GM23338 (cell line): ENCODE measurements at regions not wholly inside any gene's neighbourhood (a gene's known extent, or its start where the extent isn't known, plus 50 kb on each side); places are given as distances from the start of the nearest gene placed in this dataset.

Experiments
- ATAC-seq: fragments of 200-7000 bp; cut with Tn5 transposase; 3 replicates; pipeline ENCODE4 v1.9.1; 2020
- DNase-seq: peaks from one replicate; pipeline ENCODE4 v3.0.0-alpha.2; 2015; ENCODE audit warnings: low spot score
- H2AFZ ChIP-seq: fragments of 200-600 bp; sonication (generic); 2 replicates; pipeline ENCODE4 v1.8.0; 2016; ENCODE audit warnings: antibody characterized with exemption, mild to moderate bottlenecking, moderate library complexity
- H3F3A ChIP-seq: fragments of 200-600 bp; sonication (generic); replicated peaks from 2 replicates; pipeline ENCODE4 v1.8.0; 2017; ENCODE audit warnings: antibody characterized with exemption, mixed run types, low read depth
- H3K27ac ChIP-seq: fragments of 200-600 bp; sonication (generic); 2 replicates; pipeline ENCODE4 v1.6.1; 2016; ENCODE audit warnings: low read depth
- H3K27me3 ChIP-seq: fragments of 200-600 bp; sonication (generic); 2 replicates; pipeline ENCODE4 v1.8.0; 2016; ENCODE audit warnings: mild to moderate bottlenecking, mixed run types, moderate library complexity; ENCODE audit not compliant: insufficient read depth
- H3K36me3 ChIP-seq: fragments of 200-600 bp; sonication (generic); 2 replicates; pipeline ENCODE4 v1.8.0; 2016; ENCODE audit warnings: mild to moderate bottlenecking; ENCODE audit not compliant: insufficient read depth
- H3K4me1 ChIP-seq: fragments of 200-600 bp; sonication (generic); 2 replicates; pipeline ENCODE4 v1.8.0; 2016; ENCODE audit warnings: mild to moderate bottlenecking, moderate library complexity; ENCODE audit not compliant: insufficient read depth
- H3K4me2 ChIP-seq: fragments of 200-600 bp; sonication (generic); 2 replicates; pipeline ENCODE4 v1.7.1; 2017; ENCODE audit warnings: mixed run types
- H3K4me3 ChIP-seq: fragments of 200-600 bp; sonication (generic); 2 replicates; pipeline ENCODE4 v1.6.1; 2016; ENCODE audit warnings: mixed run types
- H3K79me2 ChIP-seq: fragments of 200-600 bp; sonication (generic); replicated peaks from 2 replicates; pipeline ENCODE4 v1.8.0; 2017; ENCODE audit warnings: mild to moderate bottlenecking; ENCODE audit not compliant: insufficient read depth
- H3K9me2 ChIP-seq: fragments of 200-600 bp; sonication (generic); 2 replicates; pipeline ENCODE4 v1.8.0; 2017; ENCODE audit not compliant: insufficient read depth
- H4K20me1 ChIP-seq: fragments of 200-600 bp; sonication (generic); replicated peaks from 2 replicates; pipeline ENCODE4 v1.8.0; 2017; ENCODE audit warnings: mild to moderate bottlenecking; ENCODE audit not compliant: insufficient read depth
- H3K27ac Mint-ChIP-seq: 2 replicates; pipeline ENCODE4 v1.8.0; 2020; ENCODE audit warnings: inconsistent platforms, mild to moderate bottlenecking, moderate library complexity, mixed read lengths
- H3K27me3 Mint-ChIP-seq: 3 replicates; pipeline ENCODE4 v1.8.0; 2022; ENCODE audit warnings: low read depth, mild to moderate bottlenecking, moderate library complexity, mixed read lengths, inconsistent platforms; ENCODE audit not compliant: insufficient read depth, poor library complexity
- H3K36me3 Mint-ChIP-seq: 3 replicates; pipeline ENCODE4 v1.8.0; 2021; ENCODE audit warnings: low read depth, mild to moderate bottlenecking, inconsistent platforms, moderate library complexity, mixed read lengths
- H3K4me1 Mint-ChIP-seq: 3 replicates; pipeline ENCODE4 v1.8.0; 2020; ENCODE audit warnings: mild to moderate bottlenecking, inconsistent platforms, mixed read lengths
- H3K4me3 Mint-ChIP-seq: 3 replicates; pipeline ENCODE4 v1.8.0; 2021; ENCODE audit warnings: moderate library complexity, mild to moderate bottlenecking, inconsistent platforms, mixed read lengths
- H3K9me3 Mint-ChIP-seq: 3 replicates; pipeline ENCODE4 v1.8.0; 2020; ENCODE audit warnings: moderate library complexity, mild to moderate bottlenecking, inconsistent platforms, mixed read lengths
- CREB1 ChIP-seq: fragments of 250-450 bp; sonication (Bioruptor Pico); IDR thresholded peaks from 2 replicates; pipeline ENCODE4 v1.5.0; 2020; ENCODE audit warnings: low read depth, mild to moderate bottlenecking, moderate library complexity
- EZH2 ChIP-seq: fragments of 200-600 bp; sonication (generic); IDR thresholded peaks from one replicate; pipeline ENCODE4 v1.8.0; 2017; ENCODE audit warnings: antibody characterized with exemption, mild to moderate bottlenecking, low read depth; ENCODE audit not compliant: unreplicated experiment
- EZH2phosphoT487 ChIP-seq: fragments of 200-600 bp; sonication (generic); IDR thresholded peaks from one replicate; pipeline ENCODE4 v1.8.1; 2018; ENCODE audit warnings: antibody characterized with exemption; ENCODE audit not compliant: unreplicated experiment
- JUNB ChIP-seq: IDR thresholded peaks from one replicate; pipeline ENCODE4 v1.6.1; 2016; ENCODE audit warnings: antibody characterized with exemption; ENCODE audit not compliant: unreplicated experiment
- NANOG ChIP-seq: IDR thresholded peaks from 2 replicates; pipeline ENCODE4 v1.6.1; 2016; ENCODE audit warnings: antibody characterized with exemption, borderline replicate concordance
- POLR2AphosphoS5 ChIP-seq: IDR thresholded peaks from 2 replicates; pipeline ENCODE4 v1.6.1; 2016; ENCODE audit warnings: antibody characterized with exemption, low read depth
- REST ChIP-seq: IDR thresholded peaks from one replicate; pipeline ENCODE4 v1.6.1; 2018; ENCODE audit warnings: antibody characterized with exemption; ENCODE audit not compliant: unreplicated experiment
- STAT1 ChIP-seq: IDR thresholded peaks from one replicate; pipeline ENCODE4 v1.6.1; 2016; ENCODE audit warnings: antibody characterized with exemption; ENCODE audit not compliant: unreplicated experiment
- ZNF114 ChIP-seq: fragments of 250-450 bp; sonication (Bioruptor Pico); IDR thresholded peaks from 2 replicates; pipeline ENCODE4 v1.5.0; 2020; ENCODE audit warnings: mild to moderate bottlenecking, moderate library complexity
- ZNF331 ChIP-seq: fragments of 250-450 bp; sonication (Bioruptor Pico); IDR thresholded peaks from 2 replicates; pipeline ENCODE4 v1.5.0; 2020; ENCODE audit warnings: low read depth, mild to moderate bottlenecking, moderate library complexity
- TF ChIP-seq, protein P1 (sequence below): fragments of 250-450 bp; sonication (Bioruptor Pico); IDR thresholded peaks from 2 replicates; pipeline ENCODE4 v1.5.0; 2020; ENCODE audit warnings: mild to moderate bottlenecking, moderate library complexity

DNA sequence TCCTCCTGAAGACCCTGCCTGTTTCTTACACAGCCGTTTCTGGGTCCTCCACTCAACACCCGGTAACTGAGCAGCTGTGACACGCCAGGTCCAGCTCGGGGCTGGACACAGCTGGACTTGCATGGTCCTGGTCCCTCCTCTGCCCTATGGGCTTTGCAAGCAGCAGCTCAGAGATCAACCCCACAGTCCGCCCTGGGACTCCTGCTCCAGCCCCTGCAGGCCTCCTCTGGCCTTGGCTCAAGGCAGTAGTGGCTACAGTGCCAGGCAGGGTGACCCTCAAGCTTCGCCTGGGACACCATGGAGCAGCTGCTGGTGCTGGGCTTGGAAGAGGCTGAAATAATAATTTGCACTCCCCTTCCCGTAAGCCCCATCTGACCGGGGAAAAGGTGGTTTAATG is 66.1 kb upstream of the OLFM1 start:
- Histone ChIP-seq H3K4me3 (no peak overlapping the region), H3K4me2 (no peak overlapping the region), H3K36me3 (no peaks in the 10 kb centered on the region), H3K27me3 (no peaks in the 10 kb centered on the region), H2AFZ (no peak overlapping the region), H3K4me1 (no peaks in the 10 kb centered on the region), H3K9me2 (no peaks in the 10 kb centered on the region), H3F3A (no peaks in the 10 kb centered on the region), H3K79me2 (no peaks in the 10 kb centered on the region), H4K20me1 (no peaks in the 10 kb centered on the region), H3K27ac (no peak overlapping the region)
- no peak overlapping the region for H3K27ac Mint-ChIP-seq
- no peak for ATAC-seq
- H3K4me3 Mint-ChIP-seq = no peak overlapping the region
- H3K36me3 Mint-ChIP-seq = no peaks in the 10 kb centered on the region
- H3K9me3 Mint-ChIP-seq = peaks cover 7% of the 10 kb centered on the region
- peaks cover 9% of the 10 kb centered on the region for H3K27me3 Mint-ChIP-seq
- DNase-seq = no peak
- no peak for TF ChIP-seq EZH2phosphoT487
- TF ChIP-seq, protein P1, sequence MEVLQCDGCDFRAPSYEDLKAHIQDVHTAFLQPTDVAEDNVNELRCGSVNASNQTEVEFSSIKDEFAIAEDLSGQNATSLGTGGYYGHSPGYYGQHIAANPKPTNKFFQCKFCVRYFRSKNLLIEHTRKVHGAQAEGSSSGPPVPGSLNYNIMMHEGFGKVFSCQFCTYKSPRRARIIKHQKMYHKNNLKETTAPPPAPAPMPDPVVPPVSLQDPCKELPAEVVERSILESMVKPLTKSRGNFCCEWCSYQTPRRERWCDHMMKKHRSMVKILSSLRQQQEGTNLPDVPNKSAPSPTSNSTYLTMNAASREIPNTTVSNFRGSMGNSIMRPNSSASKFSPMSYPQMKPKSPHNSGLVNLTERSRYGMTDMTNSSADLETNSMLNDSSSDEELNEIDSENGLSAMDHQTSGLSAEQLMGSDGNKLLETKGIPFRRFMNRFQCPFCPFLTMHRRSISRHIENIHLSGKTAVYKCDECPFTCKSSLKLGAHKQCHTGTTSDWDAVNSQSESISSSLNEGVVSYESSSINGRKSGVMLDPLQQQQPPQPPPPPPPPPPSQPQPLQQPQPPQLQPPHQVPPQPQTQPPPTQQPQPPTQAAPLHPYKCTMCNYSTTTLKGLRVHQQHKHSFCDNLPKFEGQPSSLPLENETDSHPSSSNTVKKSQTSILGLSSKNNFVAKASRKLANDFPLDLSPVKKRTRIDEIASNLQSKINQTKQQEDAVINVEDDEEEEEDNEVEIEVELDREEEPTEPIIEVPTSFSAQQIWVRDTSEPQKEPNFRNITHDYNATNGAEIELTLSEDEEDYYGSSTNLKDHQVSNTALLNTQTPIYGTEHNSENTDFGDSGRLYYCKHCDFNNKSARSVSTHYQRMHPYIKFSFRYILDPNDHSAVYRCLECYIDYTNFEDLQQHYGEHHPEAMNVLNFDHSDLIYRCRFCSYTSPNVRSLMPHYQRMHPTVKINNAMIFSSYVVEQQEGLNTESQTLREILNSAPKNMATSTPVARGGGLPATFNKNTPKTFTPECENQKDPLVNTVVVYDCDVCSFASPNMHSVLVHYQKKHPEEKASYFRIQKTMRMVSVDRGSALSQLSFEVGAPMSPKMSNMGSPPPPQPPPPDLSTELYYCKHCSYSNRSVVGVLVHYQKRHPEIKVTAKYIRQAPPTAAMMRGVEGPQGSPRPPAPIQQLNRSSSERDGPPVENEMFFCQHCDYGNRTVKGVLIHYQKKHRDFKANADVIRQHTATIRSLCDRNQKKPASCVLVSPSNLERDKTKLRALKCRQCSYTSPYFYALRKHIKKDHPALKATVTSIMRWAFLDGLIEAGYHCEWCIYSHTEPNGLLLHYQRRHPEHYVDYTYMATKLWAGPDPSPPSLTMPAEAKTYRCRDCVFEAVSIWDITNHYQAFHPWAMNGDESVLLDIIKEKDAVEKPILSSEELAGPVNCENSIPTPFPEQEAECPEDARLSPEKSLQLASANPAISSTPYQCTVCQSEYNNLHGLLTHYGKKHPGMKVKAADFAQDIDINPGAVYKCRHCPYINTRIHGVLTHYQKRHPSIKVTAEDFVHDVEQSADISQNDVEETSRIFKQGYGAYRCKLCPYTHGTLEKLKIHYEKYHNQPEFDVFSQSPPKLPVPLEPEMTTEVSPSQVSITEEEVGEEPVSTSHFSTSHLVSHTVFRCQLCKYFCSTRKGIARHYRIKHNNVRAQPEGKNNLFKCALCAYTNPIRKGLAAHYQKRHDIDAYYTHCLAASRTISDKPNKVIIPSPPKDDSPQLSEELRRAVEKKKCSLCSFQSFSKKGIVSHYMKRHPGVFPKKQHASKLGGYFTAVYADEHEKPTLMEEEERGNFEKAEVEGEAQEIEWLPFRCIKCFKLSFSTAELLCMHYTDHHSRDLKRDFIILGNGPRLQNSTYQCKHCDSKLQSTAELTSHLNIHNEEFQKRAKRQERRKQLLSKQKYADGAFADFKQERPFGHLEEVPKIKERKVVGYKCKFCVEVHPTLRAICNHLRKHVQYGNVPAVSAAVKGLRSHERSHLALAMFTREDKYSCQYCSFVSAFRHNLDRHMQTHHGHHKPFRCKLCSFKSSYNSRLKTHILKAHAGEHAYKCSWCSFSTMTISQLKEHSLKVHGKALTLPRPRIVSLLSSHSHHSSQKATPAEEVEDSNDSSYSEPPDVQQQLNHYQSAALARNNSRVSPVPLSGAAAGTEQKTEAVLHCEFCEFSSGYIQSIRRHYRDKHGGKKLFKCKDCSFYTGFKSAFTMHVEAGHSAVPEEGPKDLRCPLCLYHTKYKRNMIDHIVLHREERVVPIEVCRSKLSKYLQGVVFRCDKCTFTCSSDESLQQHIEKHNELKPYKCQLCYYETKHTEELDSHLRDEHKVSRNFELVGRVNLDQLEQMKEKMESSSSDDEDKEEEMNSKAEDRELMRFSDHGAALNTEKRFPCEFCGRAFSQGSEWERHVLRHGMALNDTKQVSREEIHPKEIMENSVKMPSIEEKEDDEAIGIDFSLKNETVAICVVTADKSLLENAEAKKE (CRISPR knock-in tag) = no peak
- no peak for TF ChIP-seq POLR2AphosphoS5
- TF ChIP-seq ZNF114 (CRISPR knock-in tag) = no peak
- no peak for TF ChIP-seq EZH2
- TF ChIP-seq CREB1 (CRISPR knock-in tag) = no peak
- no peak for TF ChIP-seq REST
- TF ChIP-seq NANOG = no peak
- no peak for TF ChIP-seq ZNF331 (CRISPR knock-in tag)
- no peak for TF ChIP-seq STAT1
- TF ChIP-seq JUNB = no peak
- no peaks in the 10 kb centered on the region; the same call in 2 of the 3 replicates for H3K4me1 Mint-ChIP-seq
